Loucy (cell line): ENCODE measurements at regions not wholly inside any gene's neighbourhood (a gene's known extent, or its start where the extent isn't known, plus 50 kb on each side); places are given as distances from the start of the nearest gene placed in this dataset.

Source experiments
- H2AFZ ChIP-seq: fragments of 200-600 bp; sonication (generic); 2 replicates; pipeline ENCODE4 v1.6.0; 2016; ENCODE audit warnings: antibody characterized with exemption, mild to moderate bottlenecking, low read length, moderate library complexity
- H3F3A ChIP-seq: fragments of 200-600 bp; 2 replicates; pipeline ENCODE4 v1.6.0; 2016; ENCODE audit warnings: antibody characterized with exemption, low read depth, mild to moderate bottlenecking
- H3K27me3 ChIP-seq: fragments of 200-600 bp; sonication (generic); 2 replicates; pipeline ENCODE4 v1.6.1; 2014; ENCODE audit warnings: low read length, mild to moderate bottlenecking; ENCODE audit not compliant: insufficient read depth, poor library complexity, severe bottlenecking
- H3K36me3 ChIP-seq: fragments of 200-600 bp; sonication (generic); 2 replicates; pipeline ENCODE4 v1.6.1; 2016; ENCODE audit warnings: low read length; ENCODE audit not compliant: insufficient read depth
- H3K4me1 ChIP-seq: fragments of 200-600 bp; sonication (generic); 2 replicates; pipeline ENCODE4 v1.5.1; 2014; ENCODE audit warnings: low read length, mild to moderate bottlenecking; ENCODE audit not compliant: insufficient read depth, poor library complexity, severe bottlenecking
- H3K4me2 ChIP-seq: fragments of 200-600 bp; sonication (generic); 2 replicates; pipeline ENCODE4 v1.6.0; 2014; ENCODE audit warnings: antibody characterized with exemption, low read length, low read depth, mild to moderate bottlenecking; ENCODE audit not compliant: poor library complexity, severe bottlenecking
- H3K4me3 ChIP-seq: fragments of 200-600 bp; sonication (generic); 2 replicates; pipeline ENCODE4 v1.5.1; 2014; ENCODE audit warnings: low read length, mild to moderate bottlenecking, mixed read lengths; ENCODE audit not compliant: poor library complexity, severe bottlenecking
- H3K79me2 ChIP-seq: fragments of 200-600 bp; sonication (generic); 2 replicates; pipeline ENCODE4 v1.6.1; 2014; ENCODE audit warnings: low read length; ENCODE audit not compliant: insufficient read depth
- H3K9ac ChIP-seq: fragments of 200-600 bp; sonication (generic); 2 replicates; pipeline ENCODE4 v1.6.0; 2014; ENCODE audit warnings: mild to moderate bottlenecking, low read depth, low read length, moderate library complexity; ENCODE audit not compliant: poor library complexity, severe bottlenecking
- H3K9me2 ChIP-seq: fragments of 200-600 bp; sonication (generic); replicated peaks from 2 replicates; pipeline ENCODE4 v1.6.1; 2016; ENCODE audit warnings: low read depth, low read length, mixed read lengths
- H3K9me3 ChIP-seq: fragments of 200-600 bp; sonication (generic); 2 replicates; pipeline ENCODE4 v1.6.1; 2014; ENCODE audit warnings: mild to moderate bottlenecking, antibody characterized with exemption, low read length, low read depth; ENCODE audit not compliant: insufficient read depth
- H4K20me1 ChIP-seq: fragments of 200-600 bp; sonication (generic); 2 replicates; pipeline ENCODE4 v1.6.0; 2014; ENCODE audit warnings: antibody characterized with exemption, low read length, mild to moderate bottlenecking; ENCODE audit not compliant: insufficient read depth, poor library complexity, severe bottlenecking
- CTCF ChIP-seq: fragments of 200-600 bp; sonication (generic); conservative IDR thresholded peaks from 2 replicates; pipeline ENCODE4 v1.5.1; 2014; ENCODE audit warnings: mild to moderate bottlenecking, antibody characterized with exemption, low read length
- EZH2phosphoT487 ChIP-seq: fragments of 200-600 bp; IDR thresholded peaks from 2 replicates; pipeline ENCODE4 v1.6.1; 2018; ENCODE audit warnings: antibody characterized with exemption, mild to moderate bottlenecking, moderate library complexity, borderline replicate concordance

DNA sequence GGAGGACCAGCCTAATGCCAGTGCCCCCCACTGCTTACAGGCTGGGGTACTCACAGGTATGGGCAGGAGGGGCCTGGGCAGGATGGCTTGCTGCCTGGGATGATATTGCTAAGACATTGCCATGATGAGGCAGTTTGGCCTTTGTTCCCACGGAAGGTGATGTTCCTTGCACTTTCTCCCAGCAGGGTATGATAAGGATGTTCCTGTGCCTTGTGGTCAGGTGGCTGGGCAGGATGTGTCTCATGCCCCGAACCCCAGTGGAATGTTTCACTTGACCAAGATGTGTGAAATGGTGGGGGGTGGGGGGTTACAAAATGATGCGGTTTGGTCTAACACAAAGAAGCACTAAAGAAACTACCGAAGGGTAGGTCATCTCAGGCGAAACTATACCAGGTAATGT, 337.8 kb upstream of the ZFHX3 start:
- H3K4me2 ChIP-seq, result no peak overlapping the region
- H3F3A ChIP-seq, result no peaks in the 10 kb centered on the region
- no peak overlapping the region for H3K4me3 ChIP-seq
- TF ChIP-seq EZH2phosphoT487 (no peak), CTCF (no peak)
- no peak overlapping the region for H3K9ac ChIP-seq
- no peaks in the 10 kb centered on the region for H3K36me3 ChIP-seq
- H2AFZ ChIP-seq, result no peak overlapping the region
- no peaks in the 10 kb centered on the region for H4K20me1 ChIP-seq
- no peaks in the 10 kb centered on the region for H3K27me3 ChIP-seq
- no peaks in the 10 kb centered on the region for H3K4me1 ChIP-seq
- no peaks in the 10 kb centered on the region for H3K9me2 ChIP-seq
- H3K9me3 ChIP-seq, result no peaks in the 10 kb centered on the region
- H3K79me2 ChIP-seq, result no peaks in the 10 kb centered on the region

- Histone ChIP-seq H3F3A (no peaks in the 10 kb centered on the region), H4K20me1 (no peaks in the 10 kb centered on the region), H2AFZ (no peak overlapping the region), H3K9ac (no peak overlapping the region), H3K9me2 (no peaks in the 10 kb centered on the region), H3K4me2 (no peak overlapping the region), H3K36me3 (no peaks in the 10 kb centered on the region), H3K9me3 (no peaks in the 10 kb centered on the region), H3K4me1 (no peaks in the 10 kb centered on the region), H3K27me3 (no peaks in the 10 kb centered on the region), H3K79me2 (no peaks in the 10 kb centered on the region), H3K4me3 (no peak overlapping the region)
- TF ChIP-seq CTCF, result no peak
- no peak for TF ChIP-seq EZH2phosphoT487
Observed at GRCh38 chr16:73384506-73385089, 336.7 kb upstream of the ZFHX3 start.

DNA sequence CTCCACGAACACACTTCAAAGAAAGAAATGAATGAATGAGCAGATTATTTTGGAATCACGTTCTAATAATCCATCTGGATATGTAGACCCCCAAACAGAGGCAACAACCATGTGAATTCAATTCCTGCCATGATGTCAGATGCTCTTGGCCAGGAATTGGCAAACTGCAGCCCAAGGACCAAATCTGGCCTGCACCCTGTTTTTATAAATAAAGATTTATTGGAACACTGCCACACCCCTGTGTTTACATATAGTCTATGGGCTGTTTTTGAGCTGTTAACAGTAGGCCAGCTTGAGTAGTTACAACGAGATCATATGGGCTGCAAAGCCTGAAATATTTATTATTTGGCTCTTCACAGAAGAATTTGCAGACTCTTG, 336.0 kb upstream of the ZFHX3 start:
- Histone ChIP-seq H2AFZ (no peak overlapping the region), H3K9ac (no peak overlapping the region), H3K4me3 (no peak overlapping the region), H3K36me3 (no peaks in the 10 kb centered on the region), H3K79me2 (no peaks in the 10 kb centered on the region), H3K4me2 (no peak overlapping the region), H3K9me3 (no peaks in the 10 kb centered on the region), H3F3A (no peaks in the 10 kb centered on the region), H3K9me2 (no peaks in the 10 kb centered on the region), H3K27me3 (no peaks in the 10 kb centered on the region), H4K20me1 (no peaks in the 10 kb centered on the region), H3K4me1 (no peaks in the 10 kb centered on the region)
- TF ChIP-seq EZH2phosphoT487, result no peak
- TF ChIP-seq CTCF, result no peak
